Caki2 (cell line): ENCODE measurements at regions not wholly inside any gene's neighbourhood (a gene's known extent, or its start where the extent isn't known, plus 50 kb on each side); places are given as distances from the start of the nearest gene placed in this dataset.

Experiments
- DNase-seq: peaks from one replicate; pipeline ENCODE4 v3.0.0-alpha.2; 2015; ENCODE audit warnings: low read depth
- in situ Hi-C: cut with HindIII; loops from 2 replicates; pipeline ENCODE4 v1.10.0; 2016; ENCODE audit warnings: low sequenced_read_pairs, low pct_unique_long_range_greater_than_20kb, mixed read lengths

DNA sequence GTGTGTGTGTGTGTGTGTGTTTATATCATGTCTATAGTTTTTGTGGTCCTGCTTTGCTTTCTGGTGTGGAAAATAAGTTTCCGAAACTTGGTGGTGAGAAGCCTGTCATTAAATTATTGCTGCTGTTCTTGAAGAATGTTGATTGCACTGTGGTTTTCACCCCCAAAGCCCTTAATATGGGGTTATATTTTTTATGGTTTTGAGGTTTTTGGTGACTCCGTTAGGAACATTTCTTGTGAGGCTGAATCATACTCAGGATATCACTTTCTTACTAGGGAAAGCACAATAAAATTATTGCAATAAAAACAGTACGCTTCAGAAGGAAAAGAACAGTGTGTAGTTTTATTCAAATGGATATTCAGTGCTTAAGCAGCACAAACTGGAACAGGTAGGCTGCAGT, 539.1 kb upstream of the MAGEB18 start:
- no peak for DNase-seq
- in situ Hi-C loops: no loop called here

DNA sequence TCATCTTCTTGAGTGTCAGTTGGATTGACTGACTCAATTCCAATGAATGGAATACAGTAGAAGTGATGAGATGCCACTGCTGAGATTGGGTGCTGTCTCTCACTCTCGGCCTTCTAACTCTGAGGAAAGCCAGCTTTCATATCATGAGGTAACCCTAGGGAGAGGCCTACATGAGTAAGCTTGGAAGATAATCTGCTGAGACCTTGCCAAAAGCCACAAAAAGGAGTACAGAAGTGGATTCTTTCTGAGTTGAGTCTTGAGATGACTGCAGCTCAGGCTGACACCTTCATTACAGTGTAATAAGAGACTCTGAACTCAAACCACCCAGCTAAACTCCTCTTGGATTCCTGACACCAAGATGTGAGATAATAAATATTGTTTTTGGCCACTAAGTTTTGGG, 537.4 kb upstream of the MAGEB18 start:
- DNase-seq: no peak
- in situ Hi-C loops: no loop called here

- in situ Hi-C loops: no loop called here
Observed at GRCh38 chrX:25601323-25601722, 536.8 kb upstream of the MAGEB18 start.

GRCh38 chrX:25618248-25618647, 519.9 kb upstream of the MAGEB18 start:
- in situ Hi-C loops: no loop called here
- no peak for DNase-seq

More at GRCh38 chrX:25601323-25601722, 536.8 kb upstream of the MAGEB18 start:
- no peak for DNase-seq

GRCh38 chrX:25640276-25640675, 497.9 kb upstream of the MAGEB18 start:
- in situ Hi-C loops: no loop called here
- DNase-seq: no peak

- in situ Hi-C loops: no loop called here
Observed at GRCh38 chrX:25646156-25646555, 492.0 kb upstream of the MAGEB18 start.

DNA sequence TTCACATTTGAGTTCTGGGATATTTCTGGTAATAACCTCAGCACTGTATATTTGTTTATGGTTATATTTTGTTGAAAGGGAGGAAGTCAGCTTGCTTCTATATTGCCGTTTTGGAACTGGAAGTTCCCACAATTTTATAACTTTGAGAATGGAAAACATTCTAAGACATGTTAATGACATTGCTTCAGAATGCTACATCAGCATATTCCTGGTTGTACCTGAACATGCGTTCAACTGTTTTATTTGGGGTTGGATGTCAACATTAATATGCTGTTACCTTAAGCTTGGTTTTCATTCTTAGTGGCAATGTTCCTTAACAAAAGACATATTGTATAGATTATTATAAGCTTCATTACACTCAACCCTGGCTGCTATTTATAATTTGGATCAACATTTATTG, 489.4 kb upstream of the MAGEB18 start:
- no peak for DNase-seq
- in situ Hi-C loops: no loop called here

More at GRCh38 chrX:25646156-25646555, 492.0 kb upstream of the MAGEB18 start:
- no peak for DNase-seq

DNA sequence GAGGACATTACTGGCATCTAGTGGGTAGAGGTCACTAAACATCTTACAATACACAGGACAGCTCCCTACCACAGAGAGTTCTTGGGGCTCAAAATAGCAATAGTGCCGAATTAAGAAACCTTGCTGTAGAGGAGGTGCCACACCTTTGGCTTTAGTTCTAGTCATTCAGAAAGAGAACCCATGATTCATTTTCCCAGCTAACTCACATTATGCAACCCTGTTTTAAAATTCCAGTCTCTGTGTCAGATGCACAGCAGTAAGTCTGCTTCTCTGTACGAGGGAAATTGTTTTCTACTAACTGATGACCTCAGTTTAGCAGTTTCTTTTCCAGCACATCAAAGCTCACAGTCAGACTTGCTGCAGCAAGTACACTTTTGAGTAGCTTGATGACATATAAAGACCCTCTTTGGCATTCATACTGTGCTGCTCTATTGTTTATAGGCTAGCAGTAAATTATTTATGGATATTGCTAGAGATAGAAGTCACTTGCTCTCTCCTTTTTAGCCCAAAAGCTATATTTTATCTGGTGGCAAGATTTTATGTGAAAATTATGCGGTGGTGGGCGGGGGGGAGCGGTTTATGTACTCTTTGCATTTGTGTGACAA, 487.8 kb upstream of the MAGEB18 start:
- no peak for DNase-seq
- in situ Hi-C loops: no loop called here

DNA sequence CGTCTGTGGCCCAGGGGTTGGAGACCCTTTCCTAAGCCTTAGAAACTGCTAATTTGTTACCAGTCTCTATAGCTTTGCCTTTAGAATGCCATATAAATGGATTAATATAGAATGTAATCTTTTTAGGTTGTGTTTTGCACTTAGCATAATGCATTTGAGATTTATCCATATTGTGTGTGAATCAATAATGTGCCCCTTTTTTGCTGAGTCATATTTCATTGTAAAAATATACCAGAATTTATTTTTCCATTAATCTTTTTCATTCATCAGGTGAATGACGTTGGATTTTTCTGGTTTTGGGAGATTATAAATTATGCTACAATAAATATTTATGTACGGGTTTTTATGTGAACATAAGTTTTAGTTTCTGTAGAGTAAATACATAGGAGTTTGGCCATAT, 478.8 kb upstream of the MAGEB18 start:
- in situ Hi-C loops: no loop called here
- no peak for DNase-seq

DNA sequence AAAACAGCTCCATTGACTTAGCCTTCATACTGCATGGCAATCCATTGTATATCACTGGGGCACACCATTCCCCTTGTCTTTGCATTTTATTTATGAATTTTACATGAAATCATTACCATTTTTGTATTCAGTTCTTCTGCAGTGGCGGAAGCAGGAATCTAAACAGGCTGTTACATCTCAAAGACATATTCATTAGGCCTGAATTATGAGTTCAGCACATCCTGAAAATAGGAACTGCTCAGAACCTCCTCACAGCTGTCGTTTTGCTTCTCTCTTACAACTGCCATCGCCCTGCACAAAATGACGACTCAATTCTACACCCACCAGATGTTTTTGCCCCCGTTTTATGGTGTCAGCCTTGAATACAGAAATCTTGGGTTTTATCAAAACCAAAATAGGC, 474.4 kb upstream of the MAGEB18 start:
- DNase-seq: no peak

DNA sequence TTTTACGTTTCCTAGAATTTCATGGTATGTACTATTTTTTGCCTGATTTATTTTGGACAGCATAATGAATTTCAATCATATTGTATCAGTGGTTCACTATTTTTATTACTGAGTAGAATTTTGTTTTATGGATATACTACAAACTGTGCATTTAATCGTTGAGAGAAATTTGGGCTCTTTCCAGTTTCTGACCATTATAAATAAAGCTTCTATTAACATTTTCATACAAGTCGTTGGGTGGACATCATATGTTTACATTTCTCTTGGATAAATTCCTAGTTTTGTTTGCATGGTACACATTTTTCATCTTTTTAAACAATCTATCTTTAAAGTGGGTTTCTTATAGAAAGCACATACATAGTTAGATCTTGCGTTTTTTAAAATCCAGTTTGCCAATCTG, 472.7 kb upstream of the MAGEB18 start:
- DNase-seq: no peak
- in situ Hi-C loops: no loop called here

More for the DNA sequence above, 474.4 kb upstream of the MAGEB18 start:
- in situ Hi-C loops: no loop called here

DNA sequence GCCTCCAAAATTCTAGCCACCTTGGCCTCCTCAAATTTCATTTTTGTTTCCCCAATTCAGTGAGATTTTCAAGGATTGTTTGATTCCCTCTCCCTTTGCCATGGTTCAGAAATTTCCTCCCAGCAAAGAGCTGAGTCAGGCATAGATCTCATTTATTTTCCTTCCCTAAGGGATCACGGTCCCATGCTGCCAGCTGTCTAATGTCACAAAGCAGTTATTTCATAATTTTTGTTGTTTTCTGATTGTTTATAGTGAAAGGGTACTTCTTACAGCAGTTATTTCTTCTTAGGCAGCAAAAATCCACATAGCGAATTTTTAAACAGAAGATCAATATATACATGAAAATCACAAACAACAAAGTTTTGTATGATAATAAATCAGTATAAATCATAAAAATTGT, 470.5 kb upstream of the MAGEB18 start:
- no peak for DNase-seq
- in situ Hi-C loops: no loop called here

DNA sequence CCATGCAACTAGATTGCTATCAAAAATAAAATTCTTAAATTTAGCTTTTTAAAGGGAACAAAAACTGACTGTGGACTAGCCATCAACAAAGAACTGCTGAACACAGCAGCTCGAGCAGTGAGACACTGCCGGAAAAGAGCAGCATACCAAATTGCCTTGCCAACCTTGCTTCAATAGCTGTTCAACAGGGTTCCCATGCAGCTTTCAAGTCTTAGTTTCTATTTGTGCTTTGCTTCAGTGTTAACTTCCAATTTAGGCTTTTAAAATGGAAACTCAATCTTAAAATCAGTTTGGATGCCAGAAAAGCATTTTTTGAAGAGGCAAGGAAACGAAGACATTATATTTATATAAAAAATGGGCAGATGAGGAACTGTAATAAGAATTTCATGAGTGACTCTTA, 463.4 kb upstream of the MAGEB18 start:
- DNase-seq: no peak
- in situ Hi-C loops: no loop called here

DNA sequence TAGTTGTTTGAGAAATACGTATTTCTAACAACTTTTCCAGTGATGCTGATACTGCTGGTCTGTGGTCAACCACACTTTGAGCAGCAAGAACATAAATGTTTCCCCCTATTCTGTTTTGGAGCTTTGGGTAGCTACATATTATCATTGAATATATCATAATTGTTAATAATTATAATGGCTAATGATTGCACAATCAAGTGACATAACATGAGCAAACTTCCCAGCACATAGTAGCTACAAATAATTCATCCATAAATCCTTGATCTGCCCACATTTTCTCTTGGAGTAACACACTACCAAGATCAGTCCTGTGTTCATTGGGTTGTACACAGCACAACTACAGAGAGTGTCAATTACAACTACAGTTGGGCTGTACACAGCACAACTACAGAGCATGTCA, 436.3 kb upstream of the MAGEB18 start:
- DNase-seq: no peak
- in situ Hi-C loops: no loop called here

DNA sequence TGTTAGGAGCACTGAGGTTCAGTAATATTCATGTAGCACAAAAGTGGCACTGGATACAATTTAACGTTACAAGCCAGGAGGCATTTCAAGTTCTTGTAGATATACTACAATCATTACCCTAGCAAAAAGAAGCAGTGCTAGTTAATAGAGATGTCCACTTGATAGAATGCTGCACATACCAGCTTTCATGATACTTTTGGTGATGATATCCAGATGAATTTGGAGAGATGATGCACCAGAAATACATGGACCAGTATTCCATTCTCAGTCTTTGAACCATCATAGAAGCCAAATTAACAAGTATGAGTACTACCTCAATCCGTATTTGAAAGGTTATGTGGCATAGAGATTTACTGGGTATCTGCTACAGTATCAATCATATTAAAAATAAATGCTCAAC, 421.0 kb upstream of the MAGEB18 start:
- no peak for DNase-seq
- in situ Hi-C loops: no loop called here

GRCh38 chrX:25721564-25721963, 416.6 kb upstream of the MAGEB18 start:
- in situ Hi-C loops: no loop called here
- peak; percentile 23 for DNase-seq

DNA sequence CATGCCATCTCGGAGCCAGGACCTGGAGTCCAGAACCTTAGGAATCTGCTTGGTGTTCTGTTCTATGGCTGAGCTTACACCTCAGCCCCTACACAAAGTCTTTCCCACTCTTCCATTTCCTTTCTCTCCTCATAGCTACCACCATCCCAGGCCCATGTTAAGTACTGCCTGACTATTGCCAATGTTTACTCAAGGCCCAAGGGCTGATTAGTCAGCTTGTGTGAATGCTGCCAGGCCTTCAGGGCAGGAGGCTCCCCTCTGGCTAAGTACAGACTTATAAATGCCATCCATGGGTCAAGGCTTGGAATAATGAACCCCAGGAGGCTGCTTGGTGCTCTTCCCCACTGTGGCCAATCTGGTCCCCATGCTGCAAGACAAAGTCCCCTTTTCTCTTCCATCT, 411.6 kb upstream of the MAGEB18 start:
- in situ Hi-C loops: no loop called here
- no peak for DNase-seq

- in situ Hi-C loops: no loop called here
- no peak for DNase-seq
Observed at GRCh38 chrX:25733148-25733547, 405.0 kb upstream of the MAGEB18 start.

GRCh38 chrX:25737540-25737939, 400.6 kb upstream of the MAGEB18 start:
- DNase-seq: no peak
- in situ Hi-C loops: no loop called here

GRCh38 chrX:25742334-25742733, 395.8 kb upstream of the MAGEB18 start:
- DNase-seq: no peak
- in situ Hi-C loops: no loop called here

DNA sequence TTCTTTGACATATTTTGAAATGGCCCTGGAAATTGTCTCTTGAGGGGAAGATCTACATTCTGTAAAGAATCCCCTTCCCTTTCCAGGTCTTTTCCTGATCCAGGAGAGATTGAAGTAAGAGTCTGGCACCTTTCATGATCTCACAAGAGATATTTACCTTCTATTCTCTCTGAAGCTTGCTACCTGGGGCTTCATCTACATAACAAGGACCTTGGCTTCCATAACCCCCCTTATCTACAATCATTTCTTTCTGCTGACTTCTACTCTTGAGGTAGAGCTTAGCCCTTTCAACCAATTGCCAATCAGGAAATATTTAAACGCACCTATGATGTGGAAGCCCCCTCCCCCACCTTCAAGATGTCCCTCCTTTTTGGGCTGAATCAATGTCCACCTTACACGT, 383.7 kb upstream of the MAGEB18 start:
- DNase-seq: no peak
- in situ Hi-C loops: no loop called here
